NCI-H1436 (cell line): ENCODE measurements at regions not wholly inside any gene's neighbourhood (a gene's known extent, or its start where the extent isn't known, plus 50 kb on each side); places are given as distances from the start of the nearest gene placed in this dataset.

Experiments
- DNase-seq: peaks from one replicate; lab custom pipeline; 2025; lab: John Stamatoyannopoulos, UW

DNA sequence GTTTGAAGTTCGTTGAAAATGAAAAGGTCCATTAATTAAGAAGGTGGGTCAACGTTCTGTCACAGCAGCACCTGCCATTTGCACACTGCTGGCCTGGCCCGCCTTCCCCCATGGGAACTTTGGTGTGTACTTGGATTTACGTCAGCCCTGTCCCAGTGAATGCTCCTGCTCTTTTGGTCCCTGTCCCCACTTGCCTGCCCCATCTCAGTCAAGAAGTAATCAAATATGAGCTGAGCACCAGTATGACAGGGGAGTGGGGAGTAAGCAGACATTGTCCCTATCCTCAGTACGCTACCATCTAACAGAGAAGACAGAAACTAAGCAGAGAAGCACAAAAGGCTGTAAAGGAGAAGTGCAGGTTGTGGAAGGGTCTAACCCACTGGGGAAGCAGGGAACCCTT is 65.1 kb downstream of the SLC4A3 start:
- no peak for DNase-seq

DNA sequence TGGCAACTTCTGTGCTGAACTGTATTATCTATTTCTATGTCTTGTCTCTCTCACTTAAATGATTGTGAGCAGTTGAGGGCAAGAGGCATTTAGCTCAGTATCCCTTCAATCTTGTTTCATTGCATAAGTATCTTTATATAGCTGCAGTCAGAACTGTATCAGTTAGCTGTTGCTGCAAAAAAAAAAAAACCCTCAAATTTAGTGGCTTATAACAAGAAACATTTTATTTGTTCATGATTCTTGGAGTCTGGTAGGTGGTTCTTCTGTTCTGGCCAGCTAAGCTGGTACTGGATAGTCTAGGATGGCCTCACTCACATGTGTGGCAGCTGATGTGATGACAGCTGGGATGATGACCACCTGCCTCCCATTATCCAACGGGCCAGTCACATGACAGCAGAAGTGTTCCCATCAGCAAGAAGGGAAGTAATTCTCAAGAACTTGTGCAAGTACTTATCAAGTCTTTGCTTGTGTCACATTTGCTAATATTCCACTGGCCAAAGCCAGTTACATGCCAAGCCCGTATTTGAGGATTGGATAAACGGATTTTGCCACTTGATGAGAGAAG is 67.8 kb downstream of the SLC4A3 start:
- no peak for DNase-seq

DNA sequence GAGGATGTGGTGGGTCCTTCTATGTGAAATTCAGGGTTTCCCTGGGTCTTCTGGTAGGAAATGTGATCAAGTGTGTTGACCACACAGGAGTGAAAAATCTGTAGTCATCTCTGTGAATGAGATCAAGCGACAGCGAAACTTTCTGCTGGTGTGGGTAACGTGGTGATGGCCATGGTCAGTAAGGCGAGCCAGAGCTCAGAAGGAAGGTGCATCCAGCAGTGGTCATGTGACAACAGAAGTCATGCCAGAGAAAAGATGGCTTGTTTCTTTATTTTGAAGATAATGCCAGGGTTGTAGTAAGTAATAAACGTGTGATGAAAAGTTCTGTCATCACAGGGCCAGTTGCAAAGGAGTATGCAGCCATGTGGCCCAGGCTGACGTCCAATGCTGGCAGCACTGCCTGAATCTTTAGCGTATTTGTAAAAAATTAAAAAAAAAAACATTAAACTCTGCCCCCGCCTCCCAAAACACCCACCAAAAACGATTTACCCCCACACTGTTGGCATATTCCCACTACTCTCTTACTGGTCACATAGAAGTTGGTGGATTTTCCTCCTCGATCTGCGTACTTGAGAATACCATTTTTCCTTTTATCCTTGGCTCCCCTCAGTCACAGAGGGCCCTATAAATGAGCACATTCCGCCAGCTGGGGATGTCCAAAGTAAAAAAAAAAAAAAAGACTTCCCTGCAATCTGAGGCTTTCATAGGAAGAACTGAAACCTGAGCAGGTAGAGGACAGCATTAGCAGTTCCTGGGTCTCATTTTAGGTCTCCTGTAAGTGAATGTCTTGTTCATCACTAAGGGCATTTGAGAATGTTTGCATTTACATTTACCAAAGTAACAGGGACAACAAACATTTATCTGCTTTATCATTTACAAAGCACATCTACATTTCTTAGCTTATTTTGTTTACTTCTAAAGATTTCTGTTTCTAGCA is 70.6 kb downstream of the SLC4A3 start:
- no peak for DNase-seq

DNA sequence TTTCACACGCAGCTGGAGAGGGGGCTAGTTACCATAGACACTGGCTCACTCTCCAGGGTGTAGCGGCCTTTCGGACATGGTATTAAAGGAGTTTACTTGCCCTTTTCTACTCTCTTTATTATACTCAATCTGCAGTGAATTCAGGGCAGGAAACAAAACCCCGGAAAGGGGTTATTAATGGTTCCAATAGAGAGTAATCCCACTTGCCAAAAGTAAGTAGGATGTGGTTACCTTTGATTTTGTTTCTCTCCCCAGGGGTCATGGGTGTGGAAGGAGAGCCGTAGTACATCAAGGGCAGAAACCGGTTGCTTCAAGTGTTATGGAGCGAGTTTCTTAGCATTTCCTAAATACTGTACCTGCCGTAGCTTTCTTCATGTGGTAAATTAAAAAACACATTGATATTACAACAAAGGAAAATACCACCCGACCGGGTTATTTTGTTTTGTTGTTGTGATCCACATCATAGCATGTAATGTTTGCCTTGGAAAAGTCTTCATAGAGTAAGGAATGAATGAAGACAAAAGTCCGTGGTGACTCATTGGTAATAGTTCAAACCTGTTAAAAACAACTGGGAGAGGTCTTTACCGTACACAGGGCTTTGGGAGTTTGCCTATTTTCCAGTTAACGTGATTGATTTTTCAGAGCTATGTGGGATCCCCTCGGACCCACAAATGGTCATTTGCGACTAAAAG is 71.5 kb downstream of the SLC4A3 start:
- DNase-seq: no peak

DNA sequence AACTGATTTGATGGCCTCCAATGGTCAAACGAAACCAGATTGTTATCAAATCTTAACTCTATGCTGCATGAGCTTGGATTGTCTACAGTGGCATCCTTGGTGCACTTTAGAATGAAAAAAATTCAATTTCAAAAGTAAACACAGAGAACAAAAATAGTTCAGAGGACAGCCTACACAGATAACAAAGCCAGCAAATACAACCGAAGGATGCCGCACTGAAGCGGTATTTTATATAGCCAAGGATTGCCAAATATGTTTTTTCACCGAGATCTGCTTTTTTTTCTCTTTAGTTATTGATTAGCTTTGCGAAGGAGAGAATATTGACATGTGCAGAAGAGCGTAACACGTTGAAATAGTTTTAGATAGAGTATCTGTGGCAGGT is 72.0 kb downstream of the SLC4A3 start:
- DNase-seq: no peak

DNA sequence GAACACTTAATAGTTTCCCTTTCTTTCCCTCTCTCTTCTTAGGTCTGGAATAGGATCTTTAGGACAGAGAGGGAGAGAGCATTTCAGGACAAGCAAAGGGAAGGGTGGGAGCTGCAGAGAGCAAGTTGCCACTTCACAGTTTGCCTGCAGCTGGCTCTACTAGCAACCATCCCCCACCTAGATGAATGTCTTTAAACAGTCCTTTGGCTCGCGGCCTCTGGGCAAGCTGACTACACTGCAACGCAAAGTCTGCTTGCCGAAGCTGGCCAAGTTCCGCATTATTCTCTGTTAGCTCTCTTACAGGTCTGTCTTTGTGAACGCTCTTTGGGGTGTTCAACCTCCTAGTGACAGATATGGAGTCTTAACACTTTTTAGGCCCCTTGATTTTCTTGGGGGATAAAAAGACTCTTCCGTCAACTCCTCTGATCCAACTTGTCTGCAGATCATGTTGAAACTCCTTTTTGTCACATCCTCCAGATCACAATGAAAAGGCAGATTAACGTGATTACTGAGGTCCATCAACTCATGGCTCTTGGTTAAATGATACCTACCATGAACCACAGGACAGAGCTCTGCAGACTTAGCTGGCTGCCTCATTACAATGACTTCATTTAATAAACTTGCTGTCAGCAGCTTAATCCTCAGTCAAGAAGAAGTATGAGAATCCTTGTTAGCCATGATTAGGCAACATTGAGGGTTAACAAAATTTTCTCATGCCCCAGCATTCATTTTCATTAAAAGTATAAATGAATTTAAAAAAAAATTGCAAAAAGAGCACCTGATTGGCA is 74.6 kb downstream of the SLC4A3 start:
- DNase-seq: no peak

DNA sequence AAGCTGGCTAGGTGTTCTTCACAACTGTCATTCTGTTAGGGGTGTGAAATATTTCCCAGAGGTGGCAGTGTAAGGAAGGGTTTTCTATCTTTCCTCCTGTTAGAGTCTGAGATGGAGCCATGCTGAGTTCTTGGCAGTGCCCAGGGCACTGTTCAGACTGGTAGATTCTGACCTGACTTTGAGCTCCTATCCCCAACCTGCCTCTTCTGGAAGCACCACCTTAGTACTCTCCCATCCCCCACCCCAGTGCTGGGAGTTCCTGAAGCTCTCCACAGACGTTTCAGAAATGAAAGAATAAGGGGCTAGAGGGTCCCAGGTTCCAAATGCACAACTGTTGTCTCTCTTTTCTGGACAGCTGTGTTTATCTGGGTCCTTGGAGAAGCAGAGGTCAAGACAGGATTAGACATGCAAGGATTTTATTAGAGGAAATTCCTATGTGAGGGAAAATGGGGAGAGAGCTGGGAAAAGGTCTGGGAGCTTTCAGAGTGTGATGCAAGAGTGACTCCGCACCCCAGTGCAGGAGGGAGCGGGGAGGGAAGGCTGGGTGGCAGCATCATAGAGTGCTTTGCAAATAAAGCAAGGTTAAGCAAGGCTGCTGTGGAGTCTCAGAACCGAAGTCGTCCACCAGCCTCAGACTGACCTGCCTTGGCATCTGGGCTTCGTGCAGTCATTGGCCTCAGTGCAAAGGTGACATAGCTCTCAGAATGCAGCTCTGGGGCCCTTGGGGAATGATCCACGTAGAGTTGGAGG is 75.5 kb downstream of the SLC4A3 start:
- DNase-seq: no peak

DNA sequence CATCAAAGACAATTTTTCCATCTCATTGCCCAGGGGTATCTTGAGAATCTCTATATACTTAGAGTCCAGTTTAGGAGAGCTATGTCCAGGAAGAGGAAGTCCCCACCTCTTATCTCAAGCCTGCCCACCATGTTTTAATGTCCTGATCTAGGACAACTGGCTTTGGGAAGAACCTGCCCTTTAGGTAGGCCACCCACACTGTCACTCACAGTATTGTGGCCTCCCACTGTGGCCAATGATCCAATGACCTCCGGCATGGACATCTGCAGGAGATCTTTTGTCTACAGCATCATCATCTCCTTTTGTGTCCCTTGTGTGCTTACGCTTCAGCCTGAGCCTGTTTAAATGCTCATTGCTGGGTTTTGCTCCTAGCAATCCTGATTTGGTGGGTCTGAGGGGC is 77.4 kb downstream of the SLC4A3 start:
- DNase-seq: no peak

DNA sequence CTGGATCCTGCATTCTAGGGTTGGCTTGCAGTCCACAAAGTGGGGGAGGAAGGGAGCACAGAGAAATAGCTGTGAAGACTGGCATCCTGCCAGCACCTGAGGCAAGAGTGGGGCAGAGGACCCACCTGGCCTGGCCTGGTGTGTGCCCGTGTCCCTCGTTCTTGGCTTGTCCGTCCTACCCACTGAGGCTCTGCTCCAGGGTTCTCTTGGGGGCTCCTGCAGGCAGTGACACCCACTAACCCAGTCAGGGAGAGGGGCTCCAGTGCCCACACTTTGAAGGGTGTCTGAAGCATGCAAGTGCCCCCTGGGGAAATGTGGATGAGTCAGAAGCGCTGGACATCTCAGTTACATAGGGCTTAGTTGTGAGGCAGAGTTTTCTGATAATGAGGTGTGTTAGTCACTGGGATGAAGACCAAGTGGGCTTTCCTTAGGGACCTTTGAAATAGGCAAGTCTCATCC is 79.4 kb downstream of the SLC4A3 start:
- DNase-seq: no peak

DNA sequence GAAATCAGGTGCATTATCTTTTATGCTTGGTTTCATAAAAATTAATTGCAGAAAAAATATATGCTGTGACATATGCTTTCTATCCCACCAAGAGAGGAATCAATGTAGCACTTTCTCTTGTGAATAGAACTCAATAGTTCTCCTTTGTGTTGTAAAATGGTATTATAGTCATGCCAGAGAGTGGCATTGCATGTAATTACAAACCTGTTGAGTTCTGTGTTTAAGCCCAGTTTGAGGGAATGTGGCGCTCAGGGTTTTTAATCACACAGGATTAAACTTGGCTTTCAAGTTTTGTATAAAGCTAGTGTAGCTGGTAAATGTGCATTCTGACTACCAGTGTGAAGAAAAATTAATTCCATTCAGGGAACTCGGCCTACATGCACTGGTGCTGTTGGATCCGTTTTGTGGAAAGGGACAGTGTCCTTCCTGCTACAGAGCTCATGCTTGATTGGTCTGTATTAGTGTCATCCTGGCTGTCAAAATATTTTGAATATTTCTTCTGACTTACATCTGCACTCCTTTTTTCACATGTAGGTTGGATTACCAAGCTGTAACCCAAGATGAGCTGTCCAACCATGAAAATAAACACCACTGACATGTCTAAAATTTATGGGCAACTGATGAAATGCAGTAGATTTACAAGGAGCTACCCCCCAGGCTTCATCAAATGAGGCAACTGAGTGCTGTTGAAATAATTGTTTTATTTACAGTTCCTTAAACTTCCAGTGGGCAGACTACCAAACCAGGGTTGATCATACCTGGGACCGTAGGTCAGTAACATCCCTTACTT is 80.3 kb downstream of the SLC4A3 start:
- no peak for DNase-seq

DNA sequence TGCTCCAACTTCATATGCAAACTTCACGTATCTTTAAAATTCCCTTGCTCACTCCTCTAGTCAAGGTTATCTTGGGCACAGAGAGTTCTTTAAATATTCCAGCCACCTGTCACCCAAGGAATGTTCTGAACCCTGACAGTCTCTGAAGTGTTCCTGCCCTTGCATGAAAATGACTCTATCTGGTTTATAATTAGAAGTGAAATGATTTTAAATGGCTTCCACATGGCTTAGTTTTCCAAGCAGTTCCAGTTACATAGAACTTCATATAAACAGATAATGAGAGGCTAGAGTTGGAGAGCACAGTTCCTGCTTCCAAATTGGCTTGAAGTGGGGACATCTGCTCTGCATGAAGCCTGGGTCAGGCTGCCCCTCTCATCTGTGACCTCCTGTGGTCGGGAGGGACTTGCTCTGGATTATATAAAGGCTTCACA is 81.9 kb downstream of the SLC4A3 start:
- no peak for DNase-seq

DNA sequence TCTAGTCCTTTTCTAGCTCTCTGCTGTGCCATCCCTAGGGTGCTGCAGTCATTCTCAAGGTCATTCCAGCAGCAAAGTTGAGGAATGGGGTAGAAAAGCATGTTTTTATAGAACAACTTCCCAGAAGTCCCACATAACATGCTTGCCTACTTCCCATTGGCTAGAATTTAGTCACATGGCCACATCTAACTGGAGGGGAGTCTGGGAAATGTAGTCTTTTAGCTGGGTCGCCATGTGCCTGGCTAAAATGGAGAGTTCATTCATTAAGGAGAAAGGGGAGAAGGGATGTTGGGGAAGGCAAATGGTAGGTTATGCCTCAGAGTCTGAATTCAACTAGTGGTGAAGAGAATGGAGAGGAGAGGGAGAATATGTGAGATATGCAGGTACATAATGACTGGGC is 85.7 kb downstream of the SLC4A3 start:
- DNase-seq: no peak

DNA sequence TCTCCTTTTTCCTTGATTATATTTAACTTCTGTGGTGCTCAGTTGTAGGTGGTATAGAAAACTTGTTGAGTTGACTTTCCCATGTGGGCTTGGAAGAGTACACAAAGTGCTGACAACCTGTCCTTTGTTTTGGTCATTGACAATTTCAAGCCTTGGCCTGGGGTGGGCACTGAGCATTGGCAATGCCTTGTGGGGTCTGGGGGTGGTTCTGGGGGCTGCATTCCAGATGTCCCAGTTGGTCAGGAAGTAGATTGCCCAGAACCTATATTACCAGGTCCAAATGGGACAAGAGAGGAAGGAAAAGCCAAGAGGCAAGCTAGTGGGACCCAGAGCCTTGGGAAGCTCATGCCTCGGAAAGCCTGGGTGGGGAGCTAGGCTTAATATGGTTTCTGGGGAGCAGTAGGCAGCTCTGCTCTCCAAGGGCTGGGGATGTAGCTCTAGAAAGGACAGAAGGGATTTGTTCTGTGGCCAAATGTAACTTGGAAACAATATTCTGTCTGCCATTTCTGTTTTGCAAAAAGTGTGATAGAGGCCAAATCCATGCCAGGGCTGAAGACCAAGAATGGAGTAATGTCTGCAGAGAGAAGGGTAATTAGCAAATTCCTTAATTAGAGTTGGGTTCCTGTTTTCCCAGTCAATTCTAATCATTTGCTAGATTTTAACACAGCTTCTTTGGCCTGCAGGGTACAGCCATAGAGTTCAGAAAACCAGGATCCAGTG is 87.4 kb downstream of the SLC4A3 start:
- no peak for DNase-seq

DNA sequence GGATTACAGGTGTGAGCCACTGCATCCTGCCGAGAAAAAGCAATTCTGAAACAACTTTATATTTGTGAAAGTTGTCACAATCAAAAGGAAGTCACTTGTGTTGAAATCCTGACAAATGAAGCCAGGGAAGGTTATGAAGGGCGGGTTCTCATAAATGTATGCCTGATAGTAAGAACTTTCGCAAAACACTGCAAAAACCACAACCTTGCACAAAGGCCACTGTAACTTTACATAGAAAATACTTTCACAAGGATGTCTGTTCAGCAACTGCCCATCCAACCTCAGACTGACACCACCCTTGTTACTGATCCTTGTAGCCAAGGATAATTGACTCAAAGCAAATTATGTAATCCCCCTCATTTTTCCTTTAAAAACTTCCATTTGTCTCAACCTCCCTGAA is 90.6 kb downstream of the SLC4A3 start:
- DNase-seq: no peak

DNA sequence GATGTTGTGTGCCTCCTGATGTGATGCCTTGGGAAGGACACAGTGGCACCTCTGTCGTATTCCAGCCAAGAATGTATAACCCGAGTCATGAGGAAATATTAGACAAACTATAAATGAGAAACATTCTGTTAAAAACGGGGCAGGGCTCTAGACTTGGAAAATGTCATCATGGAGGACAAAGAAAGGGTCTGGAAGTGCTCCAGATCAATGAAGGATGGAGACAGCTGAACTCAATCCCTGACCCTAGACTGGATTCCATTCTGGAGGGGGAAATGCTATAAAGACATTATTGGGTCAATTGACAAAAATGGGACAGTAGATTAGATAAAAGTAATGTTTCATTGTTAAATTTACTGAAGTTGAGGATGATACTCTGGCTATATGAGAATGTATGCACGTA is 92.1 kb downstream of the SLC4A3 start:
- no peak for DNase-seq

DNA sequence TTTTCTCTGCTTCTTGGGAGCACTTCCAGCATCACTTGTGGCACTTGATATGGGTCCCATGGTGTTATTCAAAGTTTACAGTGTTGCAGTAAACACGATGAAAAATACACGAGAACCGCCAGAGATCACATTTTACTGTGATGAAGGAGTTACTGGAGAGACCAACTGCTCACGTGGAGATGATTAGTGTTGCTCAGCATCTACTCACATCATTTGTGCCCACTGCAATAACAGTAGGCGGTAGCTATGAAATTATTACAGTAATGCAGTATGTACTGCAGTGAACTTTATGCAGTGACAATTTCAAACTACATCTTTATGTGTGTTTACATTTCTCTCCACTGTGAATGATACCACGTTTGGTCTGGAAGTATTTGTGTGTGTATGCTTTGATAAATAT is 93.5 kb downstream of the SLC4A3 start:
- DNase-seq: no peak

DNA sequence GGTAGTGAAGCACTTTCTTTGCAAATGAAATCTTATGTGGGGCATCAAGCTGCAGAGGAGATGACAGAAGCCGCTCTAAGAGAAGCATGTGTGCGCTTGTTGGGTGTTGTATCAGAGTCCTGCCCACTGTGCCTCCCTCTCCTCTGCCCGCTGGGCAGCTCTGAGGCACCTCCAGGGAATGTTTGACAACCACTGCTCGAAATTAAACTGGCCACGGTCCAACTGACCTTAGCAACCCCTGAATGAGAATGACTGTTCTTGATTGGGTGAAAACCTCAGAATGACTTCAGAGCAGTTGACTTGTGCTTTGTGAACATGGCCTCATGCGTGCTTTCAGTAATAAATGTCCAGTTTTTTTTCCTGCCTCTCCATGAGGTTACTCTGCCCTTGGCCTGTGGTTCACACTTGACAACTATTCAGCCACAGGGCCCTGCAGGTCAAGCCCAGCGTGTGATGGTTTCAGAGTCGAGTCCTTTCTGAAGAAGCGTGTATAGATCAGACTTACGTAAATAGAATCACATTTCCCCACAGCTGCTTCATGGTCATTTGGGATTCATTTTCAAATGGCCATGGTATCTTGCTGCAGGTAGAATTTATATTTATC is 94.9 kb downstream of the SLC4A3 start:
- DNase-seq: no peak

DNA sequence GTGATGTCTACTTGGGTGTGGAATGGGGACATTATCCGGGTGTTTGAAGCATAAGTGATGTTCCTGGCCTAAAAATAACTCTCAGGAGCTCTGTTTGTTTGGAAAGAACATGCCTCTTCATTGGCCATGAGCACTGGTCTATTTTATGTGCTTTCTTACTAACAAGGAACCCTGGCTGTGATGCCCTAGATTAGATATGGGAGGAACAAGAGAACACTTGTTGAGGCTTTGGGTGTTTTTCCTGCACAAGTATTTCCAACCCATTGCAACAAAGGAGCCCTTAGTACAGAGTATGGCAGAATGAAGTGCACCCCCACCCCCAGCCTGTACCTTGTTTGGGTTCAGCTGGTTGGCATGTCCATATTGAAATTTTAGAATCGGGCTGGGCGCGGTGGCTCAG is 95.9 kb downstream of the SLC4A3 start:
- DNase-seq: no peak

DNA sequence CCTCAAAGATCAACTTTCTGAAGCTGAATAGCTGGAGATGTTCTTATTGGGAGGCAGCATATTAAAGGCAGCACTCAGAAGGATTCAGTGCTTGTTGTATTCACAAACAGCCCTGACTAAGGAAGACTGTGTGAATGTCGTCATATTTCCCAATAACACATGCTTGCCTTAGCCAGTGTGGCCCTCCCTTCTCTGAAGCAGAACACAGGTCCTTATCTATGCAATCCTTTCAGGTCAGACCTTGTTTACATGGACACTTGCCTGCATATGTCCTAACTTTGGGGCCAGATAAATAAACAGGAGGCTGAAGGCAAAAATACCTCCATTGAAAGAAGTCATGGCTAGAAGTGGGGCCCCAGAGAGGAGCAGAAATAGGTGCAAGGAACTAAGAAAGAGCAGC is 97.2 kb downstream of the SLC4A3 start:
- DNase-seq: no peak

DNA sequence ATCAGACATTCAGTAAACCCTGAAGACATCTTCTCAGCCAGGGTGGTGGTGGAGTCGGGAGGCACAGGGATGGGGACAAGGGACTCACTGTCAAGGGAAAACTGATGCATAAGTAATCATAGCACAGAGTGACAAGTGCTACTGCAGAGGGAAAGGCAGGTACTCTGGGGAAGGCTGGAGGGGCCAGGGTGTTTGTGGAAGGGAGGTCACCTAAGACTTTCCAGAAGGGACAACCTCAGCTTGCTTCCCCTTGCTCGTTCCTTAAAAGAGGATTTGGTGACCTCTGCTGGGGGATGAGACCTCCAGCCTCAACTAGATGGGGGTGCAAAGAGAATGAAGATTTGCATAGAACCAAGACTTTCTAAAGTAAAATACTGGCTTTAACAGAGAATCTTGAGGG is 99.5 kb downstream of the SLC4A3 start:
- DNase-seq: no peak
